Cardiac fibroblast (primary cell): ENCODE measurements at regions not wholly inside any gene's neighbourhood (a gene's known extent, or its start where the extent isn't known, plus 50 kb on each side); places are given as distances from the start of the nearest gene placed in this dataset.
"Not testable (repeated sequence)": the region's sequence is repeated elsewhere in the genome, so short reads cannot be mapped to it uniquely, and the experiment has no call there.

Experiments used
- DNase-seq, 2 donors: peaks; one replicate each; pipeline versions ENCODE4 v3.0.0 to v3.0.0-alpha.2; 2010; ENCODE audit warnings: low read depth in 2 of 2
- H3K4me3 ChIP-seq, 2 donors: replicated peaks in 1 of 2; 1 replicate in 1 of 2; 2 replicates in 1 of 2; pipeline ENCODE4 v1.5.1; 2011; ENCODE audit warnings: low read depth in 2 of 2, low read length in 2 of 2, mild to moderate bottlenecking in 2 of 2, moderate library complexity in 1 of 2
- TF ChIP-seq, protein P1 (sequence below): IDR thresholded peaks from one replicate; pipeline ENCODE4 v1.5.1; 2011; ENCODE audit warnings: low read depth, mild to moderate bottlenecking, low read length, inconsistent platforms

DNA sequence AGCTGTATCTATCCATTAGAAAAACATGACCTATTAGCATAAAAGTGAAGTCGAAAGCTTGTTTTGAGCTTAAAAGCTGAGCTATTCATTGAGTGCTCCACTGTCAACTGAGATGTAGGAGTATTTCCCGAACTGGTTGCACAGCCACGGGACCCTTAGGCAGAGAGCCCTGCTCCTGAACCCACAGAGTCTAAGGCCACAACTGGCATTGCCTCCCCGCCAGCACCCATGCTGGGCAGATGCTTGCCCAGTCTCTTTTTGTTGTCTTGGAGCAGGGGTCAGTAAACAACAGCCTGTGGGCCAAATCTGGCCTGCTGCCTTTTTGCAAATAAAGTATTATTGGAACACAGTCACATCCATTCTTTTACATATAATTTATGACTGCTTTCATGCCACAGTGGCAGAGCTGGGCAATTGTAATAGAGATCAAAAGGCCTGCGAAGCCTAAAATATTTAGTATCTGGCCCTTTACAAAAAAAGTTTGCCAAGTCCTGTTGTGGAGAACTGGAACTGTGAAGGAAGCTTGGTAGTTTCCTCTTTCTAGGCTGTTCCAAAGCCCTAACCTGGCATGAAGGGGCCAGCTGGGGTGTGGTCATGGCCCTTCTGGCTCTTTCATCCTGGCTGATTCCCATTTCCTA lies 58.4 kb upstream of the WAPL start:
- no peak overlapping the region for H3K4me3 ChIP-seq
- TF ChIP-seq, protein P1, sequence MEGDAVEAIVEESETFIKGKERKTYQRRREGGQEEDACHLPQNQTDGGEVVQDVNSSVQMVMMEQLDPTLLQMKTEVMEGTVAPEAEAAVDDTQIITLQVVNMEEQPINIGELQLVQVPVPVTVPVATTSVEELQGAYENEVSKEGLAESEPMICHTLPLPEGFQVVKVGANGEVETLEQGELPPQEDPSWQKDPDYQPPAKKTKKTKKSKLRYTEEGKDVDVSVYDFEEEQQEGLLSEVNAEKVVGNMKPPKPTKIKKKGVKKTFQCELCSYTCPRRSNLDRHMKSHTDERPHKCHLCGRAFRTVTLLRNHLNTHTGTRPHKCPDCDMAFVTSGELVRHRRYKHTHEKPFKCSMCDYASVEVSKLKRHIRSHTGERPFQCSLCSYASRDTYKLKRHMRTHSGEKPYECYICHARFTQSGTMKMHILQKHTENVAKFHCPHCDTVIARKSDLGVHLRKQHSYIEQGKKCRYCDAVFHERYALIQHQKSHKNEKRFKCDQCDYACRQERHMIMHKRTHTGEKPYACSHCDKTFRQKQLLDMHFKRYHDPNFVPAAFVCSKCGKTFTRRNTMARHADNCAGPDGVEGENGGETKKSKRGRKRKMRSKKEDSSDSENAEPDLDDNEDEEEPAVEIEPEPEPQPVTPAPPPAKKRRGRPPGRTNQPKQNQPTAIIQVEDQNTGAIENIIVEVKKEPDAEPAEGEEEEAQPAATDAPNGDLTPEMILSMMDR = no peak
- DNase-seq = no peak

DNA sequence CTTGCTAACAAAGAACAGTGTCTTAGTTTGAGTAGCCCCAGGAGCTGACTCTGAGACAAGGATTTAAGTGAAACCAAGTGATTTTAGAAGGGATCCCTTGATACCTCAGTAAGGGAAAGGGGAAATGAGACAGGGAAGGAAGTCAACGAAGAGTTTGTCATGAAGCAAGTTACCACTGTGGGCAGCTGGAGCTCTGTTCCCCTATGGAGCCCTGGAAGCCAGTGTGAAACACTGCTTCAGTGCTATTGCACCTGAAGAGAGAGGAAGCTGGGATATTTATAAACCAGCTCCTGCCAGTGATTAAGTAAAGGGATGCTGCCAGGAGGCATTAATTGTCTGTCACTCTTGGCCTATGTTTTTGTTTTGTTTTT lies 58.9 kb upstream of the WAPL start:
- H3K4me3 ChIP-seq = no peak overlapping the region
- no peak for DNase-seq
- TF ChIP-seq, protein P1 = no peak

DNA sequence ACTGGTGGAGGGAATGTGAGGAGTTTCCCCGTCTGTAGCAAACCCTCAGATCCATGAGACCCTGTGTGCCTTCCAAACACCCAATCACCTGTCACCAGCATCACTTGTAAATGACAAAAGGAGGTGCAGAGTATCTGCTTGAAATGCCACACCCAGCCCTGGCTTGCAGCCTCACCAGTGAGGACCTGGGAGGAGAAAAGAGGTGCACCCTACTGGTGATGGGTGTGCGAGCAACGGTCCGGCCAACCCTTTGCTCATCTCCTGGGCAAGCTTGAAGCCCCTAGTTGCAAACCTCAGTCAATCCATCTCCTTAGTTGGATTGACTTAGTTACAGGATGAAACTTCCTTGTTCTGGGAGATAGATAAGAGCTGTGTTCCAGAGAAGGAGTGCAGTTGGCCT lies 62.4 kb upstream of the WAPL start:
- no peak for DNase-seq
- TF ChIP-seq, protein P1 = no peak
- no peak overlapping the region for H3K4me3 ChIP-seq

DNA sequence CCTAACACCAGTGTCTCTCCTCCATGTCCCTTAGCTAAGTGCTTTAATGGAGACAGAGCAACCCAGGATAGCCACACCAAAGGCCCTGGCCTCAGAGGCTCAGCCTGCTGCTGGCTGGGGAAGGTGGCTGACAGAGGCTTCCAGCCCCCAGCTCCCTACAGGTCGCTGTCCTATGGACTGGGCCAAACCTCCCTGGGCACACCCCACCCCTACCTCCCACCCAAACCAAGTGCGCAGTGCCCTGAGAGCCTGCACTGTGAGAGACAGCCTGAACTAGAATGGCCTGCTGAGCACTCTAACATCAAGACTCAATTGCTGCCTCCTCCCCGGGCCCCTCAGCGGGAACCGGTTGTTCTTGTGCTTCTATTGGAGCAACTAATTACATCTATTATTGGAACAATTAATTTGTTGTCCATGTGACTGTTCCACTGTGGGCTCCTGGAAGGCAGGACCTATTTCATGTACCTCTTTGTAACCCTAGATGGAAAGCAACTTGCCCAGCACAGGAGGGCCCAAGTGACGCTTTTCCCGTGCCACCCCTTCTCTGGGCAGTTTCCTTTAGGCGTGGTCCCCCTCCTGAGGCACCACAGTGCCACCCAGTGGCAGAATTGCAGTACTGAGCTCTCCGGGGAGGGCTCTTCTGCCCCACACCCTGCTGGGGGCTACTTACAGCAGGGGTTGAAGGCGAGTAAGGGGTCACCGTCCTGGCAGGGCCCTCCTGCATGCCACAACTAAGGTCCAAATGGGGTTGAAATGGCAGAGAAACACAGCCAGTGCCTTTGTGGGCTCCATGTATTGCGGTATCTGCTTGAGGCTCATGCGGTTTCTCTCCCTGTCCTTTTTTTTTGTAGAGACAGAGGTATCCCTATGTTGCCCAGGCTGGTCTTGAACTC lies 63.7 kb upstream of the WAPL start:
- no peak overlapping the region for H3K4me3 ChIP-seq
- TF ChIP-seq, protein P1 = peak; percentile 92
- peak; percentile 70 to 72 for DNase-seq

DNA sequence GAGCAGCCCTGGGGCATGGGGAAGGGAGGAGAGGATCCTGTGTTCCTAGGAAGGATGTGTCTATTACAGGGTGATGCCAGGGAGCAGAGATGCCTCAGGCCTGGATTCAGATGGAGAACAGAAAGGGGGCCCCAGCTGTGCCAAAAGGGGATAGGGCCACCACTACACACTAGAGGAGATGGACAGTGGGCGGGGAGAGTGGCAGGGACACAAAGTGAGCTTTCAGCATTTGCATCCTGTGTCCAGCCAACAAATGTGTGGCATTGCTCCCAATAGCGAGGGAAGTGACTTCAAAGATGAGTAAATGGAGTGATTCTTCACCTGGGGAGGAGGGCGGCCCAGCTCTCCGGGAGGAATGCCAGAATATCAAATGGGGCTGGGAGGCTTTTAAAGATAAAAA lies 64.9 kb upstream of the WAPL start:
- no peak for DNase-seq
- TF ChIP-seq, protein P1 = no peak
- no peak overlapping the region for H3K4me3 ChIP-seq

DNA sequence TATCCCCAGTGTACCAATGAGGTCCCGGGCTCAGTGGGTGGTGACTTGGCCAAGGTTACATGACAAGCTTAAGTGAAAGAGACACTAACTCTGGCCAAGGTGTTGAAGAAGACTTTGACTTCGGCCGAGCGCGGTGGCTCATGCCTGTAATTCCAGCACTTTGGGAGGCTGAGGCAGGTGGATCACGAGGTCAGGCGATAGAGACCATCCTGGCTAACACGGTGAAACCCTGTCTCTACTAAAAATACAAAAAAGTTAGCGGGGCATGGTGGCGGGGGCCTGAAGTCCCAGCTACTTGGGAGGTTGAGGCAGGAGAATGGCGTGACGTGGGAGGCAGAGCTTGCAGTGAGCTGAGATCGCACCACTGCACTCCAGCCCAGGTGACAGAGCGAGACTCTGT lies 65.6 kb upstream of the OPN4 start:
- DNase-seq, H3K4me3 ChIP-seq: not testable (repeated sequence)

DNA sequence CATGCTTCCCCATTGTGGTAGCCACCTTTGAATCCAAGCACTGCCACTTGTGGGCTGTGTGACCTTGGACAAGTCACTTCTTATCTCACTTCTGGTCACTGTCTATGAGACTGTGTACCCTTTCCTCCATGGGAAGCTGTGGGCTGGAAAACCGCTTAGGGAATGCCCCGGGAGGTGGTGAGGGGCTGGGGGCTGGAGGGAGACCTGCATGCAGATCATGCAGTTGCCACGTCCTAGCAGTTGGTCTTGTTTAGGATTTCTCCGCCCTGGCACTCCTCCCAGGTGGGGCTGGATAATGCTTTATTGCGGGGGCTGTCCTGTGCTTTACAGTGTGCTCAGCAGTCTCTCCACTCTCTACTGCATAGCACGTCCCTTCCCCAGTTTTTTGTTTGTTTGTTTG lies 62.9 kb upstream of the OPN4 start:
- DNase-seq = no peak
- TF ChIP-seq, protein P1 = no peak
- H3K4me3 ChIP-seq = no peak overlapping the region
